Eye (tissue), 1 donor: ENCODE measurements at regions not wholly inside any gene's neighbourhood (a gene's known extent, or its start where the extent isn't known, plus 50 kb on each side); places are given as distances from the start of the nearest gene placed in this dataset.

Experiments
- DNase-seq: peaks from one replicate; pipeline ENCODE4 v3.0.0-alpha.2; 2015

DNA sequence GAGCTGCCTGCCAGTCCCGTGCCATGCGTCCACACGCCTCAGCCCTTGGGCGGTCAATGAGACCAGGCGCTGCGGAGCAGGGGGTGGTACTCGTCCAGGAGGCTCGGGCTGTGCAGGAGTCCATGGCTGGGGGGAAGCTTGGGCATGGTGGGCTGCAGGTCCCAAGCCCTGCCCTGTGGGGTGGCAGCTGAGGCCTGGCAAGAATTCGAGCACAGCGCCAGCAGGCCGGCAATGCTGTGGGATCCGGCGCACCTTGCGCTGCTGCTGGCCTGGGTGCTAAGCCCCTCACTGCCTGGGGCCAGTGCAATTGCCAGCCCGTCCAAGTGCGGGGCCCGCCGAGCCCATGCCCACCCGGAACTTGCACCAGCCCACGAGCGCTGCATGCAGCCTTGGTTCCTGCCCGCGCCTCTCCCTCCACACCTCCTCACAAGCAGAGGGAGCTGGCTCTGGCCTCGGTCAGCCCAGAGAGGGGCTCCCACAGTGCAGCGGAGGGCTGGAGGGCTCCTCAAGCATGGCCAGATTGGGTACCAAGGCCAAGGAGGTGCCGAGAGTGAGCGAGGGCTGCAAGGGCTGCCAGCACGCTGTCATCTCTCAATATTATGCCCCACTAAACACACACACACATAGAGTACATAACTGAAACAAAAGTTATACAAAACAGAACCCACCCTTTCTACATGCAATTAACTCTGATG lies 307.7 kb downstream of the LMO4 start:
- DNase-seq: no peak

DNA sequence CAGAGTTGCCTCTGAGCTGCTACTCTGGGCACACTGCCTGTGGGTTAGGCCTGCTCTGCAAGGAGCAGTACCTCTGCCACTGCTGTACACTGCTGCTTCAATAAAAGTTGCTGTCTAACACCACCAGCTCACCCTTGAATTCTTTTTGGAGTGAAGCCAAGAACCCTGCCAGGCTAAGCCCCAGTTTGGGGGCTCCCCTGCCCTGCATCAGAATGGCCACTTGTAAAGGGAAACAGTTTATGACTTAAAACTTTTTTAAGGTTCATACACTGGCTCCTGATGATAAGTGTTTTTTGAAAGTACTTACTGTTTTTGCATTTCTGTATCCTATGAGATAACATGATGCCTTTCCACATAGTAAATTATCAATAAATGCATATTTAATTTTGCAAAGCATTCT lies 310.0 kb downstream of the LMO4 start:
- no peak for DNase-seq

DNA sequence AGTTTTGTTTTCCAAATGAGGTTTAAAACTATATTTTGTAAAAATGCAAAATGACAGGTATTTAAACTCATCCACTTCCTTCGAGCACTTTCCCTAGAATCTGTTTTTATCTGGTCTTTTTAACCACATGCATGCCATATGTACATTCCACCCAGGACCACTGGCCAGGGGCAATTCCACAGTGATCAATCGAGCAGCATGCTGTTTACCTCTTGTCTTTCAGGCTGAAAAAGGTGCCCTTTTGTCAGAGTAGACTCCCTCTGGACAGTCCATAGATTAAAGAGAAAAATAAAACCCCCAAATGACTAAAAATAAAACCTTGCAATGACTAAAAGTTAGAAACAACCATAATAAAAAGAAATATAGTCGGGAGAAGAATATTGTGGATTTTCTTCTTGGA lies 313.3 kb downstream of the LMO4 start:
- DNase-seq: no peak

DNA sequence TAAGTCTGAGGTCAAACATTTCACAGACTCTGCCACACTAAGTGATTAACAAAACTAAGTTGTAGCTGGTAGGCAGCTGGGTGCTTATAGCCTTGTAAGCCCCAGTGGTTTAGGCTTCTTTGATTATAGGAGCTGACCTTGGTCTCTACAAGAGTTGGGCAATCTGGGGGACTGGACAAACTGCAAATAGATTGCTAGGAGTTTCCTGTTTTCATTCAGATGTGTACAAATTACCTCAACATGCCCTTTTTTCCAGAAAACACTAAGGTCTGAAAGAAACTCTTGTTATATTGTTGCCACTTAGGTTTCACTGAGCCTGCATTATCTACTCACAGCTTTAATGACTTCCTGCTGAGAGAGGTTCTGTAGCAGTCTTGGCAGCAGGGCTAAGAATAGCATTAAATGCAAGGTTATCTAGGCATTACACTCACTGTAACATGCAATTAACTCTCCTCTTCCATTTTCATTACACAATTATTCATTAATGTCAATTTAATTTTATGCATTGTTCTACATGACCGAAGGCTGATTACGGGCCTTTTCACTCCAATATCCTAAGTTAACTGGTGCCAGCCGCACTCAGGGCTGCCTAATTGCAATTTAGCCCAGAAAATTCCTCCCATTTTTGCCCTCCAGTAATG lies 314.0 kb downstream of the LMO4 start:
- peak; percentile 75 for DNase-seq

DNA sequence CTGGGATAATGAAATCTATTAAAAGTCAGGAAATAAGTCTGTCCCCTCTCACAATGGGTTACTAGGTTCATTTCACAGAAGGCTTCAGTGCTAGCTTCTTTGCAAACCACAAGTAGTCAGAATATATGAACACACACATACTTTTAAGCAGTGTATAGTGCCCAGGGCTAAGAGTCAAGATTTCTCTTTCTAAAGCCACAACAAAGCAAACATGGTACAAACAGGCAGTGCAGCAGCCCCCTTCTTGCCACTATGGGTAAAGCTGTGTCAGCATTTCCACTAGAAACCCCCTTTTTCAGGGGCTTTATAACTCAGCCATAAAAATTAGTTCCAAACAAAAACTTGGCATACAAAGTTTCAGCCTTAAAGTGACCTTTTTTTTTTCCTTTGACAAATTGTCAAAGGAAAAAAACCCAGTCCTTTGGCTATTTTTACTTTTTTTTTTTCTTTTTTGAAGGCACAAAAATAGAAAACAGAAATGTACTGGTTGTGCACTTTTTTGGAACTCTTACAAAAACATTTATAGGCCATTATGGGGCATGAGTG lies 315.4 kb downstream of the LMO4 start:
- DNase-seq: peak; percentile 38

DNA sequence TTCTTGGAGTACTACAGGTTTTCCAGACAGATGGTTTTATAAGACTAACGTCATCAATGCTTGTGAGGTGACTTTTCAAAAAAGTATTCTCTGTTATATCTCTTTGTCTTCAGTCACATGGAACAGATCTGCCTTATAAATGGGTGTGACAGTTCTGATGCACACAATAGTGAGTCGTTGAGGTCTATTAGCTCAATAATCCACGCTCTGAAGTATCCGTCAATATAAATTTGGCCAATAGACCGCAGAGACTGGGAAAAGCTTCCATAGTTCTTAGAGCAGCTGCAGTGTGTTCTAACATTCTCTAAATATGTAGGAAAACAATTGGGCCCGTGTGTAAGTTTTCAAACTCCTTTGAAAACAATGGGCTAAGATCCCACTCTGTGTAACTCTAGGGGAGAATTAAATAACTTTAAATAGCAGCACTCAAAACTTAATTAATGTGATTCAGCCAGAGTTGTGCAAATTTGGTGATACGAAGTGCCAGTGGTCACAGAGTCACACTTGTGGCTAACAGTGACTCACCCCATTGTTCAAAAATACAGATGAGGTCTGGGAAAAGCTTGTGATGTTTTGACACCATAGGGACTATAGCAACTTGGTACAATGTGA lies 316.0 kb downstream of the LMO4 start:
- peak; percentile 83 for DNase-seq

DNA sequence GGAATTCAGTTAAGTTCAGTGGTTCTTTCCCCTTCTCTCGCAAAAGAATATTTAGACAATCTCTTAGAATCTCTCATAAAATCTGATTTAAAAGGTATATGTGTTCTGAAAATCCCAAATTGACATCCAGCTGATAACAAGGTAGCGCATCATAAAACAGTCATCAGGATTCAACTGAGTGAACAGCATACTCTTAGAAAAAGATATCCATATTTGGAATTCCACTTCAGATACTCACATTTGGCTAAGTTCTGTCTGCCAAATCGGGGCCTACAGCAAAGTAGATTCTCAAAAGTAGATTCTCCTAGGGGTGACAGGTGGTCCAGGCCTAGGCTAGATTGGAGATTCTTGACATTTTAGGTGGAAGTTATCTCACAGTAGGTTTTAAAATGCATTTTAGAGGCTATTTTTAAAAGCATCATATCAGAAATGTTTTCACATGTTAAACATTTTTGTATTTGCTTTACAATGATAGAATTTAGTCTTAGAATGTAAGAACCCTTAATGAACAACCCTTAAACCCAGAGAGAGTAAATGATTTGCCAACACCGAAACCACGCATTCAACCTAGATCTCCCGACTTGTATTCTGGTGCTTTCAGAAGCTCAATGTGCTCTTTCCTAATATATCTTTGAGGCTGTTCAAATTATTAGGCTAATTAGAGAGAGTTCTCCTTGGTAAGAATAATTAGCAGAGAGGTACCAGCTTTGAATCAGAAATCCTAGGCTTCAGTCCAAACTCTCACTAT lies 318.9 kb downstream of the LMO4 start:
- DNase-seq: no peak

DNA sequence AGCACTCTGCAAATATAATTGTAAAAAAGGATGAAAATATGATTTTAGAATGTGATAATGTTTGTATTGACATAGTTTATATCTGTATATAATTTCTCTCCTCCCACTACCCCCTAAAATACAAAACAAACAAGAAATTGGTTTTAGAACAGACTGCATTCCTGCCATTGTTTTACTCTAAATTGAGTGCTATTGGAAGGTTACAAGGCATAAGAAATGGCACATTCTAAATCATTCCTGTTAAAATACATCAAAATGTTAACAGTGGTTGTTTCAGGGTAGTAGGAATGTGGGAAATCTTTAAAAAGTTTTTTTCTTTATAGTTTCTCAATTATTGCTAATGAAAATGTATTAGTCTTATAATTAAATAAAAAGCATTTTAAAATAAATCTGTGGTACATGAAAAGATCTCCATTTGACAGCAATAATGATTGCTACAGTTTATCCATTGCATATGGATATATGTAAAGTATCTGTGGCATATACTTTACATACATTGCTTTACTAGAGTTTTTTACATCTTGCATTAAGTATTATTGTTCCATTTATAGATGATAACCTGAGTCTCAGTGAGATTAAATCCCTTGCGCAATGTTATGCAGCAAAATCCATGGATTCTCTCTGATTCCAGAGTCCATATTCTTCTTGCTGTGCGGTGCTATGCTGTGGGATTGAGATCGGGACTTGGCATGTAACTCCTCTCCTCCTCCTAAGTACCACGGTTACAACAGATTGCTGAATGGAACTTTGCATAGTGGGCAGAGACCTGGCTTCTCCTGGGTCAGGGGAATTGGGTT lies 319.8 kb downstream of the LMO4 start:
- DNase-seq: no peak

DNA sequence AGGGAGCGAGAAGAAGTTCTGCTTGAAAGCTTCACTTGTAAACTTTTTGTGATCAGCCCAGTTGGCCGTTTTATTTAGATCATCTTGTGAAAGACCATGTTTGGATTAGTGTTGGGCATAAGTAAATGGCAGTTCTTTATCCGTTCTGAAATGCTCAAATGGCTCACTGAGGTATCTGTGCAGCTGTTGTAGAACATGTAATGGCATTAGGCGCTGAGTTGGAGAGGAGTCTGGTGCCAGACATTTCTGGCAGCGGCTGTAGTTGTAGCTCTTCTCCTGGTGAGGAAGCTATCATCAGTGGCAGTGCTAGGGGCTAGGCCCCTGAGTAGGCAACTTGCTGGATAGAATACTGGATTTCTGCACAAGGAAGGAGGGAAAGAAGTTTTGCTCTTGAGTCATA lies 321.6 kb downstream of the LMO4 start:
- DNase-seq: no peak

DNA sequence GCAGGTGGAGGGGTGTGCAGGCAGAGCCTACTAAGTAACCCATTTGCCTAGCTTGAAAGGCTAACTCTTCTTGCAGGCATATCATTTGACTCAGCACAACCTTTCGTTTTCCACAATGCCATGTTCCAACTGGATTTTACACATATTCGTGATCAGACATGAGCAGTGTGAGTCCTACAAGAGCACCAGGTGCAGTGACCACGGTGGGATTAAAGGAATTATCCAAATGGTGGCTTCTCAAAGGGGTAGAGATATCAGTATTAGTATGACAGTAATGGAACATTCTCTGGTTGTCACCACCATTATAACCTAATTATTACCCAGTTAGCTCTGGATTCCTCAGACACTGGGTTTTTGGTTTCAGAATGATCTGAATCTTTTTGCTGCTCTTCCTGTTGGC lies 323.5 kb downstream of the LMO4 start:
- DNase-seq: no peak

DNA sequence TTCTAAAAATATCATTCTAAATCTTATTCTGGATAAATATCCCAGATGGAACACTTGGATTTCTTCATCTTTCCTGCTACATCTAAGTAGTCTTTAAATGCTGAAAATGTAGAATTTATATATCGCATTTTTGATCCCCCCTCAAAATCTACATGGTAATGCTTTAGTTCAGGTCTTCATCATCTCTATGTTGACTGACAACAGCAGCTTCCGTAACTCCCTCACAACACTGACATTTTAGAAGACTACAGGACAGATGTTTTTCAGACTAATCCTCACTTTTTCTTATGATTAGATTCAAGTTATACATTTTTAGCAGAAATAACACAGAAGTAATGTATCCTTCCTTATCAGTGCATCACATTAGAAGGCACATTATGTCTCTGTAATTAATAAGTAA lies 336.5 kb downstream of the LMO4 start:
- DNase-seq: no peak

DNA sequence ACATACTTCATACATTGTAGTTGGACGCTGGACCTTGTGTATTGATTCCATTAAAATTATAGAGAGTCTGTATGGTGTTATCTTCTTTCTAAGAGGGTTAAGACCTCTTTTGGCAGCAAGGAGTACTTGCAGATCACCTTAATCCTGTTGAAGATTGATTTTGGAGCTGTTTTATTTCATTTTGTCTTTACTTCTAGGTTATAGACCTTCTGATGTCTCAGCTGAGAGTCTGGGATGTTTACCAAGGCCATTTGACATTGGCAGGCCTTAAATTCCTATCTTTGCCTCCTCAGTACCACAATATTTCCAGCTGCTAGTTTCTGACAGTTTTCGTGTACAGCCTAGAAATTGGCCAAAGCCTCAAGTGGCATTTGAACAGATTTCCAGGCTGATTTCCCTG lies 338.0 kb downstream of the LMO4 start:
- DNase-seq: no peak

DNA sequence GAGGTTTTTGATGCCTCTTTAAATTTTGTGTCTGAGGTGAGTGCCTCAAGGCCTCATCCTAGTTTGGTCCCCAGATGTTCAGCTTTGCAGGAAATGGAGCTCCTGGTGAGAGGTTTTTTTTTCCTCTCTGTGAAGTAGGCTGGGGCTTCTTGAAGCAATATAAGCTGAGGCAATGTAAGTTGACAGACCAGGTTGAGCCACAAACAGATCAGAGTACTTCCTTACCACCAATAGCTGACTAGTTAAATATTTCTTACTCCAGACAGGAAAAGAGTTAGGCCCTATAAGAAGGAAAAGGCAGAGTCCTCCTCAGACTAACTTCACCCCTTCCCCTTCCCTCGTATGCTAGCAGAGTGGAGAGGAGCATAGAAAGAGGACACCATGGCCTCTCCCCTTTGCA lies 341.0 kb downstream of the LMO4 start:
- no peak for DNase-seq

DNA sequence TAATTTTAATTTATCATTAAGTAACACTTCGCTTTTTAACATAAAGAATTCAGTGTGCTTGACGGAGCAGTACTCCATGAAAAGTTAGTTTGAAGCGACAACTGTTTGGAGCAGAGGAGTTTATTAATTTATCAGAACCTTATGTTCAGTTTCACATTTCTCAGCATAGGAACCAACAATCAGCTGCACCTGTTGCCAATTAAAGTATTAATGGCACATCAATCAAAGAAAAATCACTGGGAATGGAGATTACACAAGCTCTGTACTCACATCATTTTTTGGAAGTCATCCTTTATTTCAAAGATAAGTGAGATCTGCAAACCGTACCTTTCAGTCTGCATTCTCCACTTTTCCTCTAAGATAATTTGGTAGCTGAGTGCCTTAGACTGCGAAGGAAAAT lies 344.6 kb downstream of the LMO4 start:
- DNase-seq: peak; percentile 51

DNA sequence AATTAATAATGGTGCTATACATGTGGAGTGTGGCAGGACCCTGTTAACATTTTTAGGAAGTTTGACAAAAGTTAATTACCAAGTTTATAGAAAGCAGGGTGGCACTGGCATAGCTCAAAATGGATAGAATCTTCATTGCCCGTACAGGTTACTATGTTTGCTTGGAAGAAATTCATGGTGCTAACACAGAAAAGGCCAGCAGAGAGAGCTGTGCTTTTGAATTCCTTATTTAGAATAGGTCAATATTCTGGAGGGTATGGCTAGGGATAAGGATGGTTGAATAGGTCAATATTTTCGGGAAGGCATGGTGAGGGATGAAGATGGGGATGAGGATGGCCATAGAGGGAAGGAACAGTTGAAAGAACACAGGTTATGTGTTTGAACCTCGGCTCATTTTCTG lies 345.1 kb downstream of the LMO4 start:
- DNase-seq: no peak

DNA sequence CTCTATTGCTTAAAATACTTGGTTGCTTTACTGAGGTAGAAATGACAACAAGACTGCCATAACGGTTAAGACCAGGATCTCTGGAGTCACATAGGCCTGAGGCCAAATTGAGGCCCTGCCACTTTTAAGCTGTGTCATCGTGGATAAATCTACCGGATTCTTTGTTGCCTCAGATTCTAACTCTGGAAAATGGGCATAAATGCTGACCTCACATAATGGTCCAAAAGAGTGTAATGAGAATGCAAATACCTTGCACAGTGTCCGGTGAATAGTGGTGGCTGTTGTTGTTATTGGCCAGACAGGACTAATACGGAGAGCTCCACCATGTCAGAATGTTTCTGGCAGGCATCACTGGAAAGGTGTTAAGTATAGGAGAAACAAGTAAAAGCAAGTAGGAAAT lies 346.1 kb downstream of the LMO4 start:
- no peak for DNase-seq

DNA sequence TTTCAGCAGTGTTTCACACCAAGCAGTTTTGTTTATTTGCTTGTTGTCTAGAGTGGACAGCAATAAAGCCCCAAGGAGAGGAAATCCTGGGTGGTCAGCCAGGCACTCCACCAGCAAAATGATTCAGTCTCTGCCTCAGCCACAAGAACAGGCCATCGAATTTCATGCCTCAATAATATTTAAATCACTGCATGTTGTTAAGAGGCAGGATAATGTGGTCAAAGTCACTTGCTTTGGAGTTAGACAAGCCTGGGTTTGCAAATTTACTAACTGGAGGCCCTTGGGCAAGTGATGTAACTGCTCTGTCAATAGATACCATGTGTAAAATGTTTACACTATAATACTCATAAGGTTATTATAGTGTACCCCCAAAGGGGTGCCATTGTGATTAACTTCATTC lies 349.6 kb downstream of the LMO4 start:
- no peak for DNase-seq

DNA sequence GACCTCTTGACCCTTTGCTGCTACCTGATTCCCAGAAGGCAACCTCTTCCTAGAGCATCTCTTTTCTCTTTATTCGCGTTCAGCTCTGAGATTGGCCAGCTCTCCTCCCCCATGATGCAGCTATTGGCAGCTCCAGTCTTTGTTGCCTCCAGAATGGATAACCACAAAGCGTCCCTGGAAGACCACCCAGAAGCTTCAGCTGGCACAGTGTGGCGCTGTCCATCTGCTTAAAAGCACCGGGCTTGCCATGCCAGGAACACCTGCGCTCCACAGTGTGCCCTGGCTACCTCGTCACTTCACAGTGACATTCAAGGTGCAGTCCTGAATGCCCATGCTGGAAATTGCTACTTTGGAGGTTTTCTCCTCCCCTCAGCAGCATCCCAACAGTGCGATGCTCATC lies 353.9 kb downstream of the LMO4 start:
- DNase-seq: peak; percentile 14

DNA sequence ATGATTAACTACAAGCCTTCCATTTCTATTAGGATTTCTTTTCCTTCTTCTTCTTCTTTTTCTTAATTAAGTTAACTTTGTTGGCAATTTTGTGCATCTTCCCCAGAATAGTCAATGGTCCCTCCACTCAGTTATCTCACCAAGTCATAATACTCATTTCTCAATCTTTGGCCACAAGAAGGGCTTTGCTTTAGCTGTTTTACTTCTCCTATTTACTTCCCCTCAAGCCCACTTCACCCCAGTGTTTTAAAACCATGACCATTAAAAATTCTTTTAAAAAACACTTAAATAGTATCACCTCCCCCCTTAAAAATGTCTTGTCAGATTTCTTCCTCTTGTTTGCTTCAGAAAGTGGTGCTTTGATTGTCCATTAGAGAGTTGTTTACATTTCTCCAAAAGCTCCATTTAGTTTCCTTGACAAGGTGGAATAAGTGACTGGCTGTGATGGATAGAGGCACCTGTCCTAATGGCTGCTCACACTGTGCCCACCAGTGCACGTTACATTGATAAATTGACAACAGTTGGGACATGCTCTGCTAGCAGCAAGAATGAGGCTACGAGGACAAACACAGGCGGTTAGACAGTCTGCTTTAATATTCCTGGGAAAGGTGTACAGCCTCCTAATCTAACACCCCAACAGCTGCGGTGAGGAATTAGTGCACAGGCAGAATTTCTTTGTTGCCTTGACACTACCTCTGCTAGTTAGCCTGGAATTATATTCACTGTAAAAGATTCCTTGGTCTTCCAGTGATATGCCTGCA lies 354.7 kb downstream of the LMO4 start:
- peak; percentile 33 for DNase-seq

DNA sequence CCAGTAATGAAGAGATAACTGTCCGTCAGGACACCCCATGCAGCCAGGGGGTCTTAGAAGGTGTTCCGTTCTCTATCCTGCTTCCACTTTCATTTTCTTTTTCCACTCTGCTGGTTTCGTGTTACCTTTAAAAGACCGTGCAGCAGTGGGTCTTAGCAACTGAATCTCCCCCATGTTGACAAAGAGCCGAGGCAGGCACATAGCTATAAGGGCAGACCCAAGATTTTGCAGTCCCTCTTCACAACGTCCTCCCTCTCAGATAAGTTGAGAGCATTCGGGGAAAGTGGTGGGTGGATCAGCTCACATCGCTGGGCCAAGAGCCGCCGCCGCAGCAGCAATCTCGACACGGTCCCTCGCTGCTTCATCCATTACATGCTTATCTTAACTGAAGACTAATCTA lies 355.5 kb downstream of the LMO4 start:
- peak; percentile 51 for DNase-seq

DNA sequence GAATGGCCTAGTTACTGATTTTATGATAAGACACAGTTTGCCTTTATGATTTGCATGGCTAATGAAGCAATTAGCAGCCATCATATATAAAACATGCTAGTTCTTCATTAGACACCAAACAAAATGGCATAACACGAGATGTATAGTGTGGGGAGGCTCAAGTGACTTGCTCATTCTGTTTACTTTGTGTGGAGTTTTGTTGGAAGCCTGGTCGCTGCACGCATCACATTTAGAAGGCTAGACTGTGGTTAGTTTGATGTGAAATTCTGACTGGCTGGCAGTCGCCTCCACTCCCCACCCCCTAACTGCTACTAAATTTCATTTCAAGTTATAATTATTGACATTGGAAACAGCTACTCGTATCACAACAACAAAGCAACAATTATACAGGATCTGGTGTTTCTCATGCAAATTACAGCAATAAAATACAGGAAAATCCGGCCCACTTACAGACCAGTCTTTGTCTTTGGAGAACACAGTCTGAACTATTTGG lies 356.1 kb downstream of the LMO4 start:
- peak; percentile 51 for DNase-seq
